Testis (tissue), 2 donors: ENCODE measurements at regions not wholly inside any gene's neighbourhood (a gene's known extent, or its start where the extent isn't known, plus 50 kb on each side); places are given as distances from the start of the nearest gene placed in this dataset.

Source experiments
- DNase-seq: peaks from one replicate; pipeline ENCODE4 v3.0.0-alpha.2; 2019
- H3K27ac ChIP-seq, 2 donors: fragments of 200-600 bp; sonication (generic); one replicate each; pipeline ENCODE4 v1.5.1; 2019
- H3K27me3 ChIP-seq: fragments of 200-600 bp; sonication (generic); one replicate; pipeline ENCODE4 v1.5.1; 2019
- H3K36me3 ChIP-seq: fragments of 200-600 bp; sonication (generic); one replicate; pipeline ENCODE4 v1.5.1; 2017; ENCODE audit warnings: low read depth; ENCODE audit errors: missing control alignments
- H3K4me1 ChIP-seq: fragments of 200-600 bp; sonication (generic); one replicate; pipeline ENCODE4 v1.5.1; 2019
- H3K4me3 ChIP-seq, 2 donors: fragments of 200-600 bp; sonication (generic); one replicate each; pipeline ENCODE4 v1.5.1; 2017 to 2019
- H3K9me3 ChIP-seq: fragments of 200-600 bp; sonication (generic); one replicate; pipeline ENCODE4 v1.5.1; 2017
- CTCF ChIP-seq, 3 experiments: fragments of 450-650 bp in 2 of 3; fragments of 200-600 bp in 1 of 3; sonication (generic) in 1 of 3; IDR thresholded peaks; one replicate each; pipeline ENCODE4 v1.5.1; 2016 to 2019; ENCODE audit warnings: antibody characterized with exemption in 3 of 3, mild to moderate bottlenecking in 2 of 3, moderate library complexity in 1 of 3
- POLR2A ChIP-seq: fragments of 450-650 bp; IDR thresholded peaks from one replicate; pipeline ENCODE4 v1.6.1; 2017; ENCODE audit warnings: antibody characterized with exemption, mild to moderate bottlenecking, moderate library complexity
- WGBS, 2 donors: methylation state at CpG; one replicate each; pipeline ENCODE4 v1.1.5; 2018; 5-methylcytosine and 5-hydroxymethylcytosine counted together
- intact Hi-C: fragments of 100-400 bp; cut with DNase I; formaldehyde crosslinking; loops from one replicate; pipeline ENCODE4 v1.15.1; 2023; ENCODE audit warnings: low total_unique reads

- H3K4me1 ChIP-seq = no peaks in the 10 kb centered on the region
- TF ChIP-seq POLR2A = no peak
- TF ChIP-seq CTCF (IDR thresholded peaks at IDR 0.05) = no peak
- H3K9me3 ChIP-seq = no peaks in the 10 kb centered on the region
- H3K27ac ChIP-seq = no peak overlapping the region
- DNase-seq = no peak
- 93 to 94% methylated on average over 2 of the region's 2 CpGs for WGBS, 2 donors
- no peak overlapping the region for H3K4me3 ChIP-seq
- no peaks in the 10 kb centered on the region for H3K27me3 ChIP-seq
- intact Hi-C loops = no loop called here
- no peaks in the 10 kb centered on the region for H3K36me3 ChIP-seq
These were observed 158.4 kb downstream of the SP3 start for GRCh38 chr2:173806761-173807160.

- H3K4me1 ChIP-seq = no peaks in the 10 kb centered on the region
- 55 to 56% methylated on average over 2 of the region's 2 CpGs for WGBS, 2 donors
- no peak for TF ChIP-seq POLR2A
- no peak for TF ChIP-seq CTCF (IDR thresholded peaks at IDR 0.05)
- H3K9me3 ChIP-seq = no peaks in the 10 kb centered on the region
- no peak overlapping the region for H3K4me3 ChIP-seq
- no peaks in the 10 kb centered on the region for H3K36me3 ChIP-seq
- no peaks in the 10 kb centered on the region for H3K27me3 ChIP-seq
- DNase-seq = no peak
- no peak overlapping the region for H3K27ac ChIP-seq
- intact Hi-C loops = no loop called here
These were observed 156.5 kb downstream of the SP3 start for GRCh38 chr2:173808718-173809117.

GRCh38 chr2:173812321-173812720 lies 152.9 kb downstream of the SP3 start:
- Histone ChIP-seq H3K27me3 (no peaks in the 10 kb centered on the region), H3K36me3 (no peaks in the 10 kb centered on the region), H3K27ac (no peak overlapping the region), H3K4me1 (no peaks in the 10 kb centered on the region), H3K4me3 (no peak overlapping the region), H3K9me3 (no peaks in the 10 kb centered on the region)
- TF ChIP-seq POLR2A (no peak), CTCF (IDR thresholded peaks at IDR 0.05) (no peak)
- intact Hi-C loops = no loop called here
- DNase-seq = no peak
- 80 to 96% methylated on average over 1 of the region's 1 CpG for WGBS, 2 donors

- Histone ChIP-seq H3K36me3 (no peaks in the 10 kb centered on the region), H3K27me3 (no peaks in the 10 kb centered on the region), H3K27ac (no peak overlapping the region), H3K9me3 (no peaks in the 10 kb centered on the region), H3K4me1 (no peaks in the 10 kb centered on the region), H3K4me3 (no peak overlapping the region)
- intact Hi-C loops = no loop called here
- 95 to 97% methylated on average over 3 of the region's 3 CpGs for WGBS, 2 donors
- TF ChIP-seq CTCF (IDR thresholded peaks at IDR 0.05) = no peak
- no peak for TF ChIP-seq POLR2A
- no peak for DNase-seq
These were observed 150.9 kb downstream of the SP3 start for GRCh38 chr2:173814306-173814705.

GRCh38 chr2:173815772-173816171 lies 149.4 kb downstream of the SP3 start:
- Histone ChIP-seq H3K4me1 (no peaks in the 10 kb centered on the region), H3K9me3 (no peaks in the 10 kb centered on the region), H3K27me3 (no peaks in the 10 kb centered on the region), H3K4me3 (no peak overlapping the region), H3K27ac (no peak overlapping the region), H3K36me3 (no peaks in the 10 kb centered on the region)
- WGBS, 2 donors = 79 to 86% methylated on average over 5 of the region's 5 CpGs
- TF ChIP-seq CTCF (IDR thresholded peaks at IDR 0.05) (no peak), POLR2A (no peak)
- intact Hi-C loops = no loop called here
- no peak for DNase-seq
